SK-N-SH (cell line): ENCODE measurements at regions not wholly inside any gene's neighbourhood (a gene's known extent, or its start where the extent isn't known, plus 50 kb on each side); places are given as distances from the start of the nearest gene placed in this dataset.

Experiments
- CTCF ChIA-PET: fragments of 300-600, 350-600 bp; formaldehyde crosslinking; extraction: SDS; loops from one replicate; lab custom pipeline; 2021; lab: Yijun Ruan, JAX
- POLR2A ChIA-PET: fragments of 350-600 bp; sonication (Branson Sonifier 250); formaldehyde crosslinking; extraction: SDS; loops from one replicate; lab custom pipeline; 2020; ENCODE audit warnings: antibody characterized with exemption, inconsistent platforms; lab: Yijun Ruan, JAX
- DNase-seq: peaks from one replicate; pipeline ENCODE4 v3.0.0; 2012
- H2AFZ ChIP-seq: fragments of 200-600 bp; sonication (generic); 2 replicates; pipeline ENCODE4 v1.8.1; 2016; ENCODE audit warnings: antibody characterized with exemption, mild to moderate bottlenecking, low read depth
- H3F3A ChIP-seq: fragments of 200-600 bp; sonication (generic); replicated peaks from 2 replicates; pipeline ENCODE3; 2016; ENCODE audit warnings: antibody characterized with exemption, mild to moderate bottlenecking; ENCODE audit not compliant: insufficient read depth
- H3K27ac ChIP-seq, 2 experiments: fragments of 200-500 bp in 1 of 2; fragments of 200-600 bp in 1 of 2; sonication (Bioruptor generic) in 1 of 2; sonication (generic), shearing (Covaris generic) in 1 of 2; 2 replicates each; pipeline versions ENCODE4 v1.5.1 to v1.6.1; 2014 to 2016; ENCODE audit warnings: low read depth in 2 of 2, inconsistent platforms in 1 of 2, low read length in 1 of 2, mild to moderate bottlenecking in 1 of 2, mixed read lengths in 1 of 2
- H3K27me3 ChIP-seq: fragments of 200-600 bp; sonication (generic), shearing (Covaris generic); 2 replicates; pipeline ENCODE4 v1.6.1; 2016; ENCODE audit warnings: mixed run types; ENCODE audit not compliant: insufficient read depth
- H3K36me3 ChIP-seq, 2 experiments: fragments of 200-500 bp in 1 of 2; fragments of 200-600 bp in 1 of 2; sonication (Bioruptor generic) in 1 of 2; sonication (generic) in 1 of 2; replicated peaks in 1 of 2; 2 replicates each; pipeline versions ENCODE3 to v1.5.1; 2014 to 2016; ENCODE audit warnings: low read length in 1 of 2, mild to moderate bottlenecking in 1 of 2; ENCODE audit not compliant: insufficient read depth in 2 of 2, control insufficient read depth in 1 of 2
- H3K4me1 ChIP-seq, 2 experiments: fragments of 200-500 bp in 1 of 2; fragments of 200-600 bp in 1 of 2; sonication (Bioruptor generic) in 1 of 2; sonication (generic), shearing (Covaris generic) in 1 of 2; 2 replicates each; pipeline versions ENCODE4 v1.5.1 to v1.6.1; 2014 to 2016; ENCODE audit warnings: low read depth in 1 of 2, low read length in 1 of 2, mixed run types in 1 of 2; ENCODE audit not compliant: insufficient read depth in 2 of 2, control insufficient read depth in 1 of 2
- H3K4me2 ChIP-seq: fragments of 200-600 bp; sonication (generic), shearing (Covaris generic); 2 replicates; pipeline ENCODE4 v1.6.1; 2017; ENCODE audit warnings: mixed run types
- H3K4me3 ChIP-seq, 2 experiments: fragments of 200-500 bp in 1 of 2; fragments of 200-600 bp in 1 of 2; sonication (Bioruptor generic) in 1 of 2; sonication (generic), shearing (Covaris generic) in 1 of 2; 2 replicates each; pipeline versions ENCODE4 v1.5.1 to v1.8.1; 2014 to 2016; ENCODE audit warnings: low read depth in 2 of 2, inconsistent platforms in 1 of 2, low read length in 1 of 2, mild to moderate bottlenecking in 1 of 2, mixed read lengths in 1 of 2, moderate library complexity in 1 of 2
- H3K79me2 ChIP-seq: fragments of 200-600 bp; sonication (generic); 2 replicates; pipeline ENCODE4 v1.8.1; 2017; ENCODE audit warnings: mild to moderate bottlenecking; ENCODE audit not compliant: insufficient read depth
- H3K9ac ChIP-seq: fragments of 200-600 bp; sonication (generic); 2 replicates; pipeline ENCODE4 v1.6.1; 2017; ENCODE audit warnings: mixed run types
- H3K9me2 ChIP-seq: fragments of 200-600 bp; sonication (generic); 2 replicates; pipeline ENCODE4 v1.6.1; 2017; ENCODE audit warnings: mixed run types
- H3K9me3 ChIP-seq: fragments of 200-600 bp; sonication (generic); 2 replicates; pipeline ENCODE4 v1.6.1; 2017; ENCODE audit warnings: mixed run types, mild to moderate bottlenecking, moderate library complexity
- H4K20me1 ChIP-seq: fragments of 200-600 bp; sonication (generic); 2 replicates; pipeline ENCODE4 v1.6.1; 2017; ENCODE audit warnings: mild to moderate bottlenecking, mixed run types; ENCODE audit not compliant: insufficient read depth
- CHD2 ChIP-seq: fragments of 150-350 bp; IDR thresholded peaks from 2 replicates; pipeline ENCODE4 v1.6.1; 2018; ENCODE audit warnings: low read length; ENCODE audit not compliant: partially characterized antibody
- CTCF ChIP-seq: fragments of 200-600 bp; sonication (generic); IDR thresholded peaks from 2 replicates; pipeline ENCODE4 v1.6.1; 2017; ENCODE audit warnings: antibody characterized with exemption, mild to moderate bottlenecking, moderate library complexity
- FOXJ3 ChIP-seq: sonication (generic); formaldehyde crosslinking; IDR thresholded peaks from 2 replicates; pipeline ENCODE4 v1.5.1; 2020; ENCODE audit warnings: mild to moderate bottlenecking, missing genetic modification reagents
- GATA2 ChIP-seq: sonication (generic); formaldehyde crosslinking; IDR thresholded peaks from 2 replicates; pipeline ENCODE4 v1.5.0; 2020; ENCODE audit warnings: mild to moderate bottlenecking, missing genetic modification reagents
- JUND ChIP-seq: IDR thresholded peaks from 2 replicates; pipeline ENCODE4 v1.4.0; 2012
- MEF2A ChIP-seq: IDR thresholded peaks from 2 replicates; pipeline ENCODE4 v1.4.0; 2012; ENCODE audit warnings: low read depth, borderline replicate concordance
- MXI1 ChIP-seq: IDR thresholded peaks from 2 replicates; pipeline ENCODE4 v1.6.1; 2012; ENCODE audit warnings: mild to moderate bottlenecking, low read depth, low read length, improper control_type of control experiment
- NFIC ChIP-seq: IDR thresholded peaks from 2 replicates; pipeline ENCODE4 v1.4.0; 2012; ENCODE audit warnings: borderline replicate concordance
- NRF1 ChIP-seq: IDR thresholded peaks from 2 replicates; pipeline ENCODE4 v1.6.1; 2012; ENCODE audit warnings: low read depth, mild to moderate bottlenecking, low read length
- PBX3 ChIP-seq: IDR thresholded peaks from 2 replicates; pipeline ENCODE4; 2012
- POLR2AphosphoS5 ChIP-seq: IDR thresholded peaks from 2 replicates; pipeline ENCODE4 v1.6.1; 2012; ENCODE audit warnings: low read depth, low read length
- RCOR1 ChIP-seq: fragments of 150-350 bp; IDR thresholded peaks from 2 replicates; pipeline ENCODE4 v1.6.1; 2017; ENCODE audit warnings: antibody characterized with exemption, low read length
- REST ChIP-seq: IDR thresholded peaks from 2 replicates; pipeline ENCODE4 v1.6.1; 2012; ENCODE audit warnings: mild to moderate bottlenecking, low read depth, low read length, moderate library complexity
- RFX5 ChIP-seq: IDR thresholded peaks from 2 replicates; pipeline ENCODE4 v1.6.1; 2012; ENCODE audit warnings: mild to moderate bottlenecking, improper control_type of control experiment, low read length
- RXRA ChIP-seq: IDR thresholded peaks from 2 replicates; pipeline ENCODE4 v1.4.0; 2012; ENCODE audit warnings: low read depth, mild to moderate bottlenecking, borderline replicate concordance
- SIN3A ChIP-seq: IDR thresholded peaks from 2 replicates; pipeline ENCODE4 v1.6.1; 2012; ENCODE audit warnings: low read depth, mild to moderate bottlenecking, low read length, moderate library complexity, borderline replicate concordance
- SMC3 ChIP-seq: IDR thresholded peaks from 2 replicates; pipeline ENCODE4 v1.6.1; 2012; ENCODE audit warnings: low read depth, low read length, improper control_type of control experiment
- TAF1 ChIP-seq: IDR thresholded peaks from 2 replicates; pipeline ENCODE4 v1.6.1; 2012; ENCODE audit warnings: low read depth, mild to moderate bottlenecking, low read length, moderate library complexity, borderline replicate concordance
- USF1 ChIP-seq: IDR thresholded peaks from 2 replicates; pipeline ENCODE4 v1.4.0; 2012; ENCODE audit warnings: low read depth, borderline replicate concordance
- ZBTB33 ChIP-seq: IDR thresholded peaks from 2 replicates; pipeline ENCODE4 v1.4.0; 2012; ENCODE audit warnings: low read depth, borderline replicate concordance
- WGBS: methylation state at CpG from one replicate; pipeline ENCODE4 v1.1.6; 2017; ENCODE audit warnings: low lambda C conversion rate; 5-methylcytosine and 5-hydroxymethylcytosine counted together

GRCh38 chr2:38507712-38508111 is 95.0 kb downstream of the HNRNPLL start:
- H2AFZ ChIP-seq: no peak overlapping the region
- no peak for TF ChIP-seq MEF2A
- TF ChIP-seq SIN3A: no peak
- TF ChIP-seq ZBTB33: no peak
- no peak for TF ChIP-seq RXRA
- no peak for TF ChIP-seq FOXJ3 (CRISPR knock-in tag)
- no peak for TF ChIP-seq SMC3
- TF ChIP-seq USF1: no peak
- no peak for TF ChIP-seq POLR2AphosphoS5
- TF ChIP-seq NRF1: no peak
- TF ChIP-seq CTCF: no peak
- no peak for TF ChIP-seq NFIC
- no peak for TF ChIP-seq RFX5
- no peak for TF ChIP-seq REST
- no peak for TF ChIP-seq MXI1
- TF ChIP-seq GATA2 (CRISPR knock-in tag): no peak
- TF ChIP-seq RCOR1: no peak
- no peak for TF ChIP-seq TAF1
- TF ChIP-seq JUND: no peak
- no peak for TF ChIP-seq CHD2
- TF ChIP-seq PBX3: no peak
- ChIA-PET POLR2A (no interaction called here), CTCF (interaction anchor here (0.6 to 7.3 kb wide), 58 partner anchors 9 to 1221 kb away, joined by 3 to 206 read pairs (median 4); partner anchors contain the start of gene ATL2)
- no peaks in the 10 kb centered on the region for H3K79me2 ChIP-seq
- WGBS: 85% methylated on average over 1 of the region's 1 CpG
- H3K9me3 ChIP-seq: no peaks in the 10 kb centered on the region
- peaks cover 17 to 18% of the 10 kb centered on the region in 2 experiments; a peak in 3 of 4 replicates for H3K4me1 ChIP-seq
- H3K36me3 ChIP-seq: no peaks in the 10 kb centered on the region
- no peak for DNase-seq
- no peaks in the 10 kb centered on the region for H4K20me1 ChIP-seq
- no peaks in the 10 kb centered on the region for H3K27me3 ChIP-seq
- peaks cover 5% of the 10 kb centered on the region for H3F3A ChIP-seq
- H3K9ac ChIP-seq: no peak overlapping the region
- H3K27ac ChIP-seq: no peak overlapping the region
- H3K9me2 ChIP-seq: no peaks in the 10 kb centered on the region
- no peak overlapping the region for H3K4me3 ChIP-seq
- H3K4me2 ChIP-seq: no peak overlapping the region
